Activated naive CD4-positive, alpha-beta T cell treated with anti-CD3 and anti-CD28 coated beads for 36 hours (primary cell): ENCODE measurements at regions not wholly inside any gene's neighbourhood (a gene's known extent, or its start where the extent isn't known, plus 50 kb on each side); places are given as distances from the start of the nearest gene placed in this dataset.

Experiments used
- CTCF ChIA-PET: fragments of 350-600 bp; sonication (Branson Sonifier 250); formaldehyde crosslinking; loops from one replicate; lab custom pipeline; 2021; ENCODE audit warnings: antibody characterized with exemption; lab: Charles Lee
- DNase-seq: peaks from one replicate; pipeline ENCODE4 v3.0.0-alpha.2; 2020
- H3K27ac Mint-ChIP-seq: one replicate; pipeline ENCODE4 v1.8.0; 2021; ENCODE audit warnings: mild to moderate bottlenecking, mixed read lengths
- H3K27me3 Mint-ChIP-seq: one replicate; pipeline ENCODE4 v1.8.0; 2021; ENCODE audit warnings: low read depth, mixed read lengths
- H3K36me3 Mint-ChIP-seq: one replicate; pipeline ENCODE4 v1.8.0; 2021; ENCODE audit warnings: low read depth, mixed read lengths
- H3K4me1 Mint-ChIP-seq: one replicate; pipeline ENCODE4 v1.8.0; 2021; ENCODE audit warnings: low read depth, mixed read lengths
- H3K4me3 Mint-ChIP-seq: one replicate; pipeline ENCODE4 v1.8.0; 2021; ENCODE audit warnings: mild to moderate bottlenecking, moderate library complexity, mixed read lengths
- H3K9me3 Mint-ChIP-seq: one replicate; pipeline ENCODE4 v1.8.0; 2021; ENCODE audit warnings: mixed read lengths
- intact Hi-C: fragments of 100-400 bp; cut with micrococcal nuclease; formaldehyde crosslinking; loops from one replicate; pipeline ENCODE4 v1.15.1; 2023

- DNase-seq, result no peak
- H3K27me3 Mint-ChIP-seq, result peaks cover 31% of the 10 kb centered on the region
- CTCF ChIA-PET, result no interaction called here
- H3K36me3 Mint-ChIP-seq, result no peaks in the 10 kb centered on the region
- H3K27ac Mint-ChIP-seq, result no peak overlapping the region
- H3K4me1 Mint-ChIP-seq, result no peaks in the 10 kb centered on the region
- H3K9me3 Mint-ChIP-seq, result no peaks in the 10 kb centered on the region
- intact Hi-C loops, result no loop called here
- no peak overlapping the region for H3K4me3 Mint-ChIP-seq
Observed at GRCh38 chr2:176388861-176389260, 119.6 kb downstream of the MTX2 start.

DNA sequence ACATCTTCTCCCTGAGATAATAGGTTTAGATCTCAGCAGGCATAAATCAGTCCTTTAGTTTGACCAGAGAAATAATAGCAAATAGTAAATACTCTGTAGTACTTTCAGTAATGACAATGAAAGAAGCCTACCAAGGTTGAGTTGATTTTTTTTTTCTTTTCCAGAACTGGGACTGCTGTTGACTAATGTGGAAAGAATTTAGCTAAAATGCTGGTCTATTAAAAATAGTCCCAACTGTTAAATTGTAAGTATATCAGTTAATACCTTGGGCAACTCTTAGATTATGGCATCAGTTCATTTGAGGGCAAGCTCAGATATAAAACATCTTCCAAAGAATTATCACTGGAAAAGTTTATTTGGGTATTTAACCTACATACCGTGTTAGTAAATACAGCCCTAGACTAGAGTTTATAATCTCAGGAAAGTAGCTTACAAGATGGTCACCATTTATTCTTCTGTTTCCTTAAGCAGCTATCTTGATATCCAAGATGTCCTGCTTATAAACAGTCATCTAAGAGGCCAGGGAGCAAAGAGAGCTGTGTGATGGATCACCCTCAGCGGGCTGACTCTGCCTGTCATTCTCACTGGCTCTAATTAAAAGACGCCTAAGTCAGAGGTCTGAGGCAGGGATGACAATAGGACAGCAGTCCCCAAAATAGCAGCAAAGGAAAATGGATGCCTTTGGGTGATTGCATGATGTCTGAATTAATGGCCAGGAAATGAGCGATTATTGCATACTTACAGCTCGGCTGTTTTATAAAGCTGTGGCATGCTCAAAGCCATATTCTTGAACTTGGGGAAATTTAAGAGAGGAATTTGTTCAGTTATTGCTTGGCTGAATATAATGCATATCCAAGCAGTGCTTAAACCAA is 121.3 kb downstream of the MTX2 start:
- CTCF ChIA-PET, result interaction anchor here (0.6 kb wide), 1 partner anchor 334 kb away, joined by 3 read pairs; no protein-coding TSS in a partner anchor
- no peak overlapping the region for H3K27ac Mint-ChIP-seq
- no peaks in the 10 kb centered on the region for H3K36me3 Mint-ChIP-seq
- no peaks in the 10 kb centered on the region for H3K9me3 Mint-ChIP-seq
- H3K4me1 Mint-ChIP-seq, result no peaks in the 10 kb centered on the region
- no peak for DNase-seq
- H3K27me3 Mint-ChIP-seq, result peaks cover 35% of the 10 kb centered on the region
- intact Hi-C loops, result no loop called here
- no peak overlapping the region for H3K4me3 Mint-ChIP-seq

DNA sequence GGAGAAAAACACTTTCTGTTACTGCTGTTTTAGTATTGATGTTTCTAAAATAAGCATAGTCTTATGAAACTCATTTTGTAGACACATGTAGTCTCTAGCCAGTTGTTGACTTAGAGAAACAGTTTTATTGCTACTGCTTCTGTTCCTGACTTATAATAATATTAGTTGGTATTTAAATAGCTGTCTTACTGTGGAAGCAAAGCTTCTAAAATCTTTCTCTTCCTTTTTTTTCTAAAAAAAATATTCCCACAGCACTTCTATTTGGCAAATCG is 121.8 kb downstream of the MTX2 start:
- Mint-ChIP-seq H3K36me3 (no peaks in the 10 kb centered on the region), H3K4me3 (no peak overlapping the region), H3K27ac (no peak overlapping the region), H3K27me3 (peaks cover 31% of the 10 kb centered on the region), H3K4me1 (no peaks in the 10 kb centered on the region), H3K9me3 (no peaks in the 10 kb centered on the region)
- intact Hi-C loops, result no loop called here
- CTCF ChIA-PET, result no interaction called here
- DNase-seq, result no peak

- no peaks in the 10 kb centered on the region for H3K9me3 Mint-ChIP-seq
- no peak for DNase-seq
- no peaks in the 10 kb centered on the region for H3K4me1 Mint-ChIP-seq
- H3K36me3 Mint-ChIP-seq, result no peaks in the 10 kb centered on the region
- H3K27me3 Mint-ChIP-seq, result peaks cover 29% of the 10 kb centered on the region
- no peak overlapping the region for H3K27ac Mint-ChIP-seq
- no peak overlapping the region for H3K4me3 Mint-ChIP-seq
- intact Hi-C loops, result no loop called here
- CTCF ChIA-PET, result no interaction called here
Observed at GRCh38 chr2:176392249-176392648, 123.0 kb downstream of the MTX2 start.

- H3K4me1 Mint-ChIP-seq, result no peaks in the 10 kb centered on the region
- intact Hi-C loops, result no loop called here
- CTCF ChIA-PET, result no interaction called here
Observed at GRCh38 chr2:176392744-176393414, 123.6 kb downstream of the MTX2 start.

DNA sequence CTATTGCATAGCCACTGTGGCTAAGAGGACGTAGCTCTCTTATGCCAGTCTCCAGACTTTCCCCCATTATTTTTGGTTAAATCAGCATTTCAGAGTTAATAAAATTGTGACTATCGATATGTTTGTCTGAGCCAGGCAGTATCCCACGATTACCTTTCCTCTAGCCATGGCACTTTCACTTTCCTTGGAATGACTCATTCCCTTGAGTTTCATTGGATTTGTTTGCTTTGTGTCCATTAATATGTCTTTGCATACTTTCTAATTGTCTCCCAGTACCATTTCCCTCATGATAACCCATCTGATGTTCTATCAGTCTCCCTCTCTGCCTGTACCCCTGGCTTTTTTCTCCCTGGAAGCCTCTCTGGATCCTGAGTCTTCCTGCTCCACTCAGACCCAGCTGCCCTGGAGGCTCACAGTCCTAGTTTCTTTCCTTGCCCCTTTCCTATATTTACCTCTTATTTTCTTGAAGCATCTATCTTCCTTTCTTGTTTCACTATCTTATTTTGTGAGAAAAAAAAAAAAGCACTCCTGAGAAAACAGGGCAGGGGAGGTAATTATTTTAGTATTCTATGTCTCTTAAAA is 126.1 kb downstream of the MTX2 start:
- Mint-ChIP-seq H3K36me3 (no peaks in the 10 kb centered on the region), H3K27ac (no peak overlapping the region), H3K4me3 (no peak overlapping the region), H3K4me1 (no peaks in the 10 kb centered on the region), H3K27me3 (peaks cover 23% of the 10 kb centered on the region), H3K9me3 (no peaks in the 10 kb centered on the region)
- CTCF ChIA-PET, result interaction anchor here (0.7 kb wide), 1 partner anchor 257 kb away, joined by 5 read pairs; no protein-coding TSS in a partner anchor
- DNase-seq, result no peak
- intact Hi-C loops, result no loop called here

More at GRCh38 chr2:176392744-176393414, 123.6 kb downstream of the MTX2 start:
- H3K9me3 Mint-ChIP-seq, result no peaks in the 10 kb centered on the region
- no peak overlapping the region for H3K4me3 Mint-ChIP-seq
- no peak for DNase-seq
- no peaks in the 10 kb centered on the region for H3K36me3 Mint-ChIP-seq
- peaks cover 28% of the 10 kb centered on the region for H3K27me3 Mint-ChIP-seq
- H3K27ac Mint-ChIP-seq, result no peak overlapping the region

- intact Hi-C loops, result no loop called here
- Mint-ChIP-seq H3K4me3 (no peak overlapping the region), H3K27me3 (peaks cover 10% of the 10 kb centered on the region), H3K27ac (no peak overlapping the region), H3K36me3 (no peaks in the 10 kb centered on the region), H3K9me3 (no peaks in the 10 kb centered on the region), H3K4me1 (no peaks in the 10 kb centered on the region)
- CTCF ChIA-PET, result no interaction called here
- DNase-seq, result no peak
Observed at GRCh38 chr2:176398243-176399073, 129.2 kb downstream of the MTX2 start.

DNA sequence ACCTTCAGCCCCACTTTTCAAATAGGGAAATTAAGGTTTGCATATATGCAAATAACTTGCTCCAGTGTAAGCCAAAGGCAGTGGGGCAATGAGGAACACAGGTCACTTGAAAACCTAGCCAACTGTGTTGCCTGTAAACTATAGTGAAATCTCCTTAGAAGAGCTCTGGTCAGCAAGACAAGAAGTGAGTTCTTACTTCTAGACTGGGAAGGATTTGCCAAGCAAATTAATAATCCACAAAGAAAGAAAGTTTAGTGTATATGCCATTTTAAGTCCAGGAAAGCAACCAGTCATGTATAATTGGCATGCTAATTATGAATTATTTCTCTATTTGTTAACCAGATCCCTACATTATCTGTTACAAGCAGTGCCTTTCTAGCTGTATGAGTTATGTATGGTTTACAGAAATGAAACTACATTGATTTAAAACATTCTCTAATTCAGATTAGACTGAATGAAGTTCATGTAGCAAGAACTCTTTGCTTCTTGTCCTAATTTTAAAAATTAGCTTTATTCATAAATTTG is 129.9 kb downstream of the MTX2 start:
- DNase-seq, result no peak
- CTCF ChIA-PET, result no interaction called here
- intact Hi-C loops, result no loop called here
- H3K4me1 Mint-ChIP-seq, result no peaks in the 10 kb centered on the region
- no peak overlapping the region for H3K27ac Mint-ChIP-seq
- H3K36me3 Mint-ChIP-seq, result no peaks in the 10 kb centered on the region
- H3K9me3 Mint-ChIP-seq, result no peaks in the 10 kb centered on the region
- H3K4me3 Mint-ChIP-seq, result no peak overlapping the region
- H3K27me3 Mint-ChIP-seq, result peaks cover 10% of the 10 kb centered on the region

DNA sequence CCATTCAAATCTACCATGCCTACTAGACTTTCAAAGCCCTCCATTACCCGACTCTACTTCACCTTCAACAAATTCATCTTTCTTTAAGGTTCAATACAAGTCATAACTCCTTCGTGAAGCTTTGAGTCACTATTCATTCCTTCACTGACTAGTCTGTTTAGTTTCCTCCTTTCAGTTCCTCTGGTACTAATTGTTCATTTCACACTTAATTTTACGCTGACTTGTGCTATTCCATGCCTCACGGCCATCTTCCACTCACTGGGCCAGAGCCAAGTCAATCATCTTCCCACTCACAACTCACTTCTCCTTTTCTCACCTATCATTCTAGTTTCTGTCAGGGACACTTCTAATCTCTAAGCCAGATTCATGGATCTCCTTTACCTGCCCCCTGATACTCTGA is 136.2 kb downstream of the MTX2 start:
- no peaks in the 10 kb centered on the region for H3K9me3 Mint-ChIP-seq
- CTCF ChIA-PET, result no interaction called here
- H3K27ac Mint-ChIP-seq, result no peak overlapping the region
- DNase-seq, result no peak
- H3K36me3 Mint-ChIP-seq, result no peaks in the 10 kb centered on the region
- H3K4me1 Mint-ChIP-seq, result no peaks in the 10 kb centered on the region
- H3K27me3 Mint-ChIP-seq, result peaks cover 10% of the 10 kb centered on the region
- intact Hi-C loops, result no loop called here
- H3K4me3 Mint-ChIP-seq, result no peak overlapping the region

DNA sequence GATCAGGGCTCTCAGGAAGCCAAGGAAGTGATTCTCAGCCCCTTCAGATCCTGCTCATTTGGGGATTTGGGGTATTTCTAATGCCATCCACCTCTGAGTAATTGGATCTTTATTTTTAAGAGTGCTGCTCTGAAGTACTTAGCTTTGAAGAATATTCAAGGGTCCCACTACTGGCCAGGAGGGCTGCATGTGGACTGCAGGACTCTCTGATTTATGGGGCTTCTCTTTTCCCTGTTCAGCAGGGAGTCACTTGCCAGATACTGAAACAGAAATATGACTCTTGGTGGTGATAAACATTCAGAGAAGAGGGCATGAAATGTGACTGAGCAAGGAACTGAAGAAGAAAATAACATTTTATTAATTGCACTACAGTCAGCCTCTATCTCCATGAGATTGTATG is 138.5 kb downstream of the MTX2 start:
- Mint-ChIP-seq H3K4me3 (no peak overlapping the region), H3K9me3 (no peaks in the 10 kb centered on the region), H3K27me3 (peaks cover 19% of the 10 kb centered on the region), H3K36me3 (no peaks in the 10 kb centered on the region), H3K27ac (no peak overlapping the region), H3K4me1 (no peaks in the 10 kb centered on the region)
- intact Hi-C loops, result no loop called here
- CTCF ChIA-PET, result no interaction called here
- DNase-seq, result no peak

- H3K27me3 Mint-ChIP-seq, result peaks cover 19% of the 10 kb centered on the region
- no peak overlapping the region for H3K27ac Mint-ChIP-seq
- H3K4me3 Mint-ChIP-seq, result no peak overlapping the region
- intact Hi-C loops, result no loop called here
- no peak for DNase-seq
- H3K36me3 Mint-ChIP-seq, result no peaks in the 10 kb centered on the region
- no peaks in the 10 kb centered on the region for H3K9me3 Mint-ChIP-seq
- CTCF ChIA-PET, result no interaction called here
- no peaks in the 10 kb centered on the region for H3K4me1 Mint-ChIP-seq
Observed at GRCh38 chr2:176409671-176410070, 140.4 kb downstream of the MTX2 start.

- no peak overlapping the region for H3K4me3 Mint-ChIP-seq
- CTCF ChIA-PET, result interaction anchor here (0.6 kb wide), 1 partner anchor 1302 kb away, joined by 4 read pairs; no protein-coding TSS in a partner anchor
- H3K27ac Mint-ChIP-seq, result no peak overlapping the region
- no peaks in the 10 kb centered on the region for H3K36me3 Mint-ChIP-seq
- intact Hi-C loops, result no loop called here
- H3K4me1 Mint-ChIP-seq, result no peaks in the 10 kb centered on the region
- no peaks in the 10 kb centered on the region for H3K9me3 Mint-ChIP-seq
- DNase-seq, result no peak
- H3K27me3 Mint-ChIP-seq, result peaks cover 37% of the 10 kb centered on the region
Observed at GRCh38 chr2:176412136-176412535, 142.9 kb downstream of the MTX2 start.
